Mammary epithelial cell (primary cell): ENCODE measurements at regions not wholly inside any gene's neighbourhood (a gene's known extent, or its start where the extent isn't known, plus 50 kb on each side); places are given as distances from the start of the nearest gene placed in this dataset.

Experiments used
- EZH2 ChIP-seq: IDR thresholded peaks from 2 replicates; pipeline ENCODE4 v1.6.1; 2012; ENCODE audit warnings: low read length, inconsistent platforms, borderline replicate concordance
- TF ChIP-seq, protein P1 (sequence below), 2 donors: IDR thresholded peaks in 1 of 2; conservative IDR thresholded peaks in 1 of 2; 2 replicates each; pipeline ENCODE4 v1.5.1; 2011 to 2012; ENCODE audit warnings: inconsistent platforms in 2 of 2, low read length in 2 of 2, mild to moderate bottlenecking in 2 of 2, control low read depth in 1 of 2, low read depth in 1 of 2; ENCODE audit not compliant: insufficient read depth in 1 of 2; ENCODE audit errors: extremely low read depth in 1 of 2

DNA sequence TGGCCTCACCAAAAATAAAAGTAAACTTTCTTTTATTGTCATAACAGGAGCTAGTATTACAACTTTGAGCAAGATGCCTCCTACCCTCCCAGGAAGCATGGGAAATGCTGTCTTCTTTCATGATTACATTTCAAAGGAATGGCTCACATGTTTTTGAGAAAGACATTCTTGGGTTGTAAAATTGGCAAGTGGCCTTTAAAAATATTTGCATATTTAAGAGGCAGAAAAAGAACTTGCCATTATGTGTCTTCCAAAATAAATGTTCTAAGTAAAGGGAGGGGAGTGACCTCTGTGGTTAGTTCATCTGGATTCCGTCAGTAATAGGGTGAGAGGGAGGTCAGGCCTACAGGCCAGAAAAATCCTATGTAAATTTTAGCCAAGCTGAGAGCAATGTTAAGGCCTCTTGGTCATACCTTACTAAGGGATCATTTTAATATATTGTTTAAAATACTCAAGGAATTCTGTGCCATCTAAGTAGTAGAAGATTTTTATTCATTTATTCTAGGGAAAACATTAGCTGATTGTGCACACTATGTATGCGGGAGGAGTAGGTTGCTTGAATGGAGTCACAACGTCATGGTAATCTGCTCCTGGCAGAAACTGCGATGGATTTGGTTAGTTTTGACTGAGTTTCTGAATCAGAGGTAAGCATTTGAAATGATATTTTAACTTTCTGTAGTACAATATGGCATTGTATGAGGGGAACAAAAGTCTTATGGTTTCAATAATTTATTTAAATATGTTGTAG, 1485.7 kb upstream of the CDH9 start:
- TF ChIP-seq, protein P1, sequence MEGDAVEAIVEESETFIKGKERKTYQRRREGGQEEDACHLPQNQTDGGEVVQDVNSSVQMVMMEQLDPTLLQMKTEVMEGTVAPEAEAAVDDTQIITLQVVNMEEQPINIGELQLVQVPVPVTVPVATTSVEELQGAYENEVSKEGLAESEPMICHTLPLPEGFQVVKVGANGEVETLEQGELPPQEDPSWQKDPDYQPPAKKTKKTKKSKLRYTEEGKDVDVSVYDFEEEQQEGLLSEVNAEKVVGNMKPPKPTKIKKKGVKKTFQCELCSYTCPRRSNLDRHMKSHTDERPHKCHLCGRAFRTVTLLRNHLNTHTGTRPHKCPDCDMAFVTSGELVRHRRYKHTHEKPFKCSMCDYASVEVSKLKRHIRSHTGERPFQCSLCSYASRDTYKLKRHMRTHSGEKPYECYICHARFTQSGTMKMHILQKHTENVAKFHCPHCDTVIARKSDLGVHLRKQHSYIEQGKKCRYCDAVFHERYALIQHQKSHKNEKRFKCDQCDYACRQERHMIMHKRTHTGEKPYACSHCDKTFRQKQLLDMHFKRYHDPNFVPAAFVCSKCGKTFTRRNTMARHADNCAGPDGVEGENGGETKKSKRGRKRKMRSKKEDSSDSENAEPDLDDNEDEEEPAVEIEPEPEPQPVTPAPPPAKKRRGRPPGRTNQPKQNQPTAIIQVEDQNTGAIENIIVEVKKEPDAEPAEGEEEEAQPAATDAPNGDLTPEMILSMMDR (conservative IDR thresholded peaks at IDR 0.05 in 1 of 2, IDR thresholded peaks at IDR 0.05 in 1 of 2; ENCODE audit: extremely low read depth in 1 of 2, insufficient read depth in 1 of 2, low read depth in 1 of 2, low read length in 2 of 2), result no peak
- no peak for TF ChIP-seq EZH2
